ENCODE measurements at regions not wholly inside any gene's neighbourhood (a gene's known extent, or its start where the extent isn't known, plus 50 kb on each side); places are given as distances from the start of the nearest gene placed in this dataset.

- no peak overlapping the region for H3K4me3 Mint-ChIP-seq
- peak; percentile 39 for DNase-seq (ENCODE audit: extremely low spot score, unreplicated experiment)
- H3K4me1 Mint-ChIP-seq (ENCODE audit: unreplicated experiment): no peaks in the 10 kb centered on the region
- H3K9me3 Mint-ChIP-seq: no peaks in the 10 kb centered on the region
- H3K27me3 Mint-ChIP-seq: no peaks in the 10 kb centered on the region
- no peaks in the 10 kb centered on the region for H3K36me3 Mint-ChIP-seq
- TF ChIP-seq CTCF (conservative IDR thresholded peaks at IDR 0.05): no peak
- no peak overlapping the region for H3K27ac Mint-ChIP-seq
Measured at GRCh38 chr15:31508656-31509055, 182.0 kb downstream of the KLF13 start.

GRCh38 chr15:31510057-31510456 is 183.4 kb downstream of the KLF13 start:
- no peaks in the 10 kb centered on the region for H3K9me3 Mint-ChIP-seq
- no peaks in the 10 kb centered on the region for H3K36me3 Mint-ChIP-seq
- no peak overlapping the region for H3K4me3 Mint-ChIP-seq
- DNase-seq (ENCODE audit: extremely low spot score, unreplicated experiment): no peak
- TF ChIP-seq CTCF (conservative IDR thresholded peaks at IDR 0.05): no peak
- no peaks in the 10 kb centered on the region for H3K4me1 Mint-ChIP-seq (ENCODE audit: unreplicated experiment)
- H3K27me3 Mint-ChIP-seq: no peaks in the 10 kb centered on the region
- H3K27ac Mint-ChIP-seq: no peak overlapping the region

- Mint-ChIP-seq H3K36me3 (no peaks in the 10 kb centered on the region), H3K27me3 (no peaks in the 10 kb centered on the region), H3K4me1 (ENCODE audit: unreplicated experiment) (no peaks in the 10 kb centered on the region), H3K4me3 (no peak overlapping the region), H3K9me3 (no peaks in the 10 kb centered on the region), H3K27ac (peak overlapping the region; percentile 45)
- DNase-seq (ENCODE audit: extremely low spot score, unreplicated experiment): no peak
- TF ChIP-seq CTCF (conservative IDR thresholded peaks at IDR 0.05): no peak
Measured at GRCh38 chr15:31511707-31512310, 185.2 kb downstream of the KLF13 start.

- H3K4me1 Mint-ChIP-seq (ENCODE audit: unreplicated experiment): no peaks in the 10 kb centered on the region
- H3K27ac Mint-ChIP-seq: no peak overlapping the region
- no peak overlapping the region for H3K4me3 Mint-ChIP-seq
- no peaks in the 10 kb centered on the region for H3K27me3 Mint-ChIP-seq
- no peak for TF ChIP-seq CTCF (conservative IDR thresholded peaks at IDR 0.05)
- DNase-seq (ENCODE audit: extremely low spot score, unreplicated experiment): no peak
- H3K9me3 Mint-ChIP-seq: no peaks in the 10 kb centered on the region
- H3K36me3 Mint-ChIP-seq: no peaks in the 10 kb centered on the region
Measured at GRCh38 chr15:31513178-31513577, 186.5 kb downstream of the KLF13 start.

- H3K36me3 Mint-ChIP-seq: no peaks in the 10 kb centered on the region
- no peaks in the 10 kb centered on the region for H3K27me3 Mint-ChIP-seq
- no peaks in the 10 kb centered on the region for H3K4me1 Mint-ChIP-seq (ENCODE audit: unreplicated experiment)
- H3K27ac Mint-ChIP-seq: no peak overlapping the region
- TF ChIP-seq CTCF (conservative IDR thresholded peaks at IDR 0.05): no peak
- no peak overlapping the region for H3K4me3 Mint-ChIP-seq
- H3K9me3 Mint-ChIP-seq: no peaks in the 10 kb centered on the region
- no peak for DNase-seq (ENCODE audit: extremely low spot score, unreplicated experiment)
Measured at GRCh38 chr15:31516440-31516839, 189.8 kb downstream of the KLF13 start.

GRCh38 chr15:31516874-31517273 is 190.2 kb downstream of the KLF13 start:
- Mint-ChIP-seq H3K36me3 (no peaks in the 10 kb centered on the region), H3K27ac (no peak overlapping the region), H3K9me3 (no peaks in the 10 kb centered on the region), H3K27me3 (no peaks in the 10 kb centered on the region), H3K4me3 (no peak overlapping the region), H3K4me1 (ENCODE audit: unreplicated experiment) (no peaks in the 10 kb centered on the region)
- DNase-seq (ENCODE audit: extremely low spot score, unreplicated experiment): no peak
- no peak for TF ChIP-seq CTCF (conservative IDR thresholded peaks at IDR 0.05)

Measured in type B pancreatic cell (in vitro differentiated cells).